SKM-1 treated with dmso at 0.1 percent for 144 hours (cell line): ENCODE measurements at regions not wholly inside any gene's neighbourhood (a gene's known extent, or its start where the extent isn't known, plus 50 kb on each side); places are given as distances from the start of the nearest gene placed in this dataset.

Source experiments
- DNase-seq: peaks from one replicate; lab custom pipeline; 2025; ENCODE audit not compliant: unreplicated experiment; lab: John Stamatoyannopoulos, UW

GRCh38 chr4:108371282-108371681 lies 202.6 kb upstream of the LEF1 start:
- DNase-seq, result no peak

DNA sequence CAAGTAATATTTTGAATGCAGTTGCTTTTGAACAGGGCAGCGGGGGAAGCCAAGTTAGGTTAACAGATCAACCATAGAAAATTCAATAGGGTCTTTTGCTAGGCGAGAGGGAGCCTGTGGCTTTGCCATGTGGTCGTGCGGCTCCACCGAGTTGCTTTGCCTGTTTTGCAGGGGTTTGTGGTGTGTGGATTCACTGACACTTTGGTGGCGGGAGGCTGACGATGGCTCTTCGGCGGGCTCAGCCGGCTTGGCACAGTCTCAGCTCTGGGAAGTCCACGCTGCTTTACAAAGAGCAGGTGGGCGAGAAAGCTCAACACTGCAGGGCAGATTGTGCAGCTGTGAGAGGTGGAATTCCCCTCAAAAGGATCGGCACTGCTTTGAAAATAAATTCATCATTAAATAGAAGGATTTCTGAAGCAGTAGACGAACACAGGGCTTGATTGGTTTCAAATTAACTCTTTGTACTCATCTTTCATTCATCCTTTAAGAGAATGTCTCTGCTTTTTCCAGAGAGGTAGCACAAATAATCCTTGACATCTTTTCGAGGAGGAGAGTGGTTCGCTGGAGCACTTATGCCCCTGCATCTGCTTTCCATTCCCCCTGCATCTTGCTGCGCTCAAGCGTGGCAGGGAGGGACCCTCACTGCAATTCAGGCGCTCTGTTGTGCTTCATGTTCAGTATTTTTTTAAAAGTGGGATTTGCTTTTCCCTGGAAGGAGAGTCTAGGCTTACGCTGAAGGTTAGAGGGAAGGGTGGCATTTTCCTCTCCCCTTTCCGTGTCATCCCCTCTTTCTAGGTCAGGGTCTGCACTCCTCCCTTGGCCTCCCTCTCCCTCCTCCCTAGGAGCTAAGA lies 201.8 kb upstream of the LEF1 start:
- DNase-seq, result no peak

- DNase-seq, result no peak
These were observed 200.4 kb upstream of the LEF1 start for GRCh38 chr4:108369035-108369655.

- DNase-seq, result no peak
These were observed 199.0 kb upstream of the LEF1 start for GRCh38 chr4:108367751-108368150.

DNA sequence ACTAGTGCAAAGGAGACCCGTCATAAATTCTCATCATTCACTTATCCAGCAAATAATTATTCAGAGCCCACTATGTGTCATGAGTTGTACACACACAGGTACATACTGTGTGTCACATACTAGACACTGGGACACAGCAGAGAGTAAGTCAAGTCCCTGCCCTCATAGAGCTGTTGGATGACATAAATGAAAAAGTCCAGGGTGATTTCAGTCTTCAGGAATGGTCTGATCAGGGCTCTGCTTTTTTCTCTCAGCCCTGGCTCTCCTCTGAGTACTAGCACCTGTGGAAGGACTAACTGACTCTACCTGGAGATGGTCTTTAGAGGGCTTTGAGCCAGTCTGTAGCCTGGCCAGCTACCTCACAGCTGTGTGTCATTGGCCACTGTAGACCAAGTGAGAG lies 198.0 kb upstream of the LEF1 start:
- no peak for DNase-seq

DNA sequence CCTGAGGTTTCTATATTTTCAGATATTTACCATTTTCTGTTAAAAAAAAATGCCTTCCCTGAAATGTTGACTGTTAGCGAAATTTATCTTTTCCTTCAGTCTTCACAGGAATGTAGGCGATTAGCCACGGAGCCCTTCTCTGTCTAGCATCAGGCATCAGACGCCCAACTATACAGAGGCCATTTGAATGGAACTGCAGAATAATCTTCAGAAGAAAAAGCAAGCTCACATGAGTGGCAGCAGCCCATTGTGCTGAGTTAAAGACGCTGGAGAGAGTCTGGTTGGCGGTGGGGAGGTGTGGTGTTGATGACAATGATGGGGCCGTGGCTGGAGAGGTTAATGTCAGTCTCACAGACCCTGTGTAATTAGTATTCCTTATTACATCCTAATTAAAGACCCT lies 196.8 kb upstream of the LEF1 start:
- DNase-seq, result no peak

DNA sequence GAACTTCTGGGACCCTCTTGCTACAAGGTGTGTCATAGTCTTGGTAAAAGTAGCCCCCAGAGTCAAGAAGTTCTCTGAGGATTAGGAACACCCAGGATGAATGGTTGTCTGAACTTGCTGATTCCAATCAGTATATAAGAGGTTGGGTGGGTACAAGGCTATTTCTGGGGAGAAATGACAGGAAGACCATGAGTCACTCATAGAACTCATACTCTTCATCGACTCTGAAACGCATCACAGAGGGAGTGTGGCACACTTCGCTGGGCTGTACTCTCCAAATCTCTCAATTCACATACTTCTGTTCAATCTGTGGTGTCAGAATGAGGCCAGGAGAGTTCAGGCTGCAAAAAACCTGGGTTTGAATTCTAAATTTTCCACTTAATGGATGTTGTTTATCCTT lies 193.2 kb upstream of the LEF1 start:
- no peak for DNase-seq

DNA sequence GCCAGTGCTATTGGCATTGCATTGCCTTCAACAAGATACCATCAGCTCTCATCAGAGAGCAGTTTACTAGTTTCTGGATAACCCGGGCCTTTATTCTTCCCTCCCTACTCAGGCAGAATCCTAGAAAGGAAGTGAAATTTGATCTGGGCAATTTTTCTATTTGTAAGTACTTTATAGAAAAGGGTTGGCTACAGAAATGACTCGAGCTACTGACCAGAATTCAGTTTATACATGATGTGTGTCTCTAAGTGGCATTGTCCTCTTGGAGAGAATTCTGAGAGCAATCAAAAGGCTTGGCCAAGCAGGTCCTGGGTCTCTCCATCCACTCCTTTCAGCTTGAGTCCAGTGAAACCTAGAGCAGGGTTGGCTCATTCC lies 192.7 kb upstream of the LEF1 start:
- DNase-seq, result no peak

DNA sequence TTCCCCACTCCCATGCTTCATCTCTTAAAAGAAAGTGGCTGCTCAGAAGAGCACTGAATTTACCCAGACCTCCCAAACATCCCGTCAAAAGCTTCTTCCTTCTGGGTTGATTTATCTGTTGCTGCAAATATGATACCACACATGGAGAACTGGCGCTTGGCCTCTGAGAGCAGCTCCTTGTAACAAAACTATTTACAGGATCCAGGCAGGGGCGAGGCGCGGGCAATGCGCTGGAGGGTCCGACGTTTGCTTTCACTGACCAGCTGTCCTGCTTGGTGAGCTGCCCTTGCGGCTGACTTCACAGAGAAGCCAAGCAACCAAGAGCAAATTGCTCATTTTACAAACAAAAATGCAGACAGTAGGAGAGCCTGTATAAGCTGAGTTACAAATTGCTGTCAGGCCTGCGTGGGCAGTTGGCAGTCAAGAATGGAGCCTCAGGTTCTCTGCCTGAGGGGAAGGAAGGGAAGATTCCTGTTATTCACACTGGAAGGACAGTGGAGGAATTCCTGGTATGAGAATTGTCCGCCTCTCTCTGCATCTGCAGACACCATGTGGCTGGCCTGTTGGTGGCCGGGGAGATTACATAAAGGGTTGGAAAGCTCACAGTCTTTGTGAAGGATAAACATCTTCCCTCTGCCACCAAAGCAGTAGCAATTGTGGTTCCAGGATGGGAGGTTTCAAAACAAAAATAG lies 192.2 kb upstream of the LEF1 start:
- no peak for DNase-seq

GRCh38 chr4:108359986-108360681 lies 191.4 kb upstream of the LEF1 start:
- no peak for DNase-seq

- DNase-seq, result no peak
These were observed 190.6 kb upstream of the LEF1 start for GRCh38 chr4:108359130-108359985.

DNA sequence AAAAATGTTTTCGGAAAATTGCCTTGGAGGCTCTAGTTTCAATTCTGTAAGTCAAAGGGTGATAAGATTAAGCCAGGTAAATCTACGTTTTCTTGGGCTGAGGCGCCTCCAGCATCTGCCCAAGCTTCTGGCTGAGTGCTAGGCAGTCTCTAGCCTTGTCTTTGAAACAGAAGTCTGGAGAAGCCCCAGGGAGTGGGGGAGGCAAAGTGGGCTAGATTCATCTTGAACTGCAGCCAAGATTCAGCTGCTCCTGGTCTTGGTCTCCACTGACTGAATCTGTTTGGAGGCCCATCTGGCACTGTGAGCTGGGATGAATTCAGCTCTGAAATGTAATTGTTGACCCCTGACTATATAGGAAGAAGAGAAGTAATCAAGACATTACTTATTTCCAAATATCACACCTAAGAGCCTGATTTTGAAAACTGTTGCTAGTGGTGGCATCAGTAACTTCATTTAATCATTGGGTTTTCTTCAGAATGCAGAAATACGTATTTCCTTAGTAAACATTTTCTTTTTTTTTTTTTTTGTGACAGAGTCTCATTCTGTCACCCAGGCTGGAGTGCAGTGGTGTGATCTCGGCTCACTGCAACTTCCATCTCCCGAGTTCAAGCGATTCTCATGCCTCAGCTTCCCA lies 187.3 kb upstream of the LEF1 start:
- DNase-seq, result no peak

DNA sequence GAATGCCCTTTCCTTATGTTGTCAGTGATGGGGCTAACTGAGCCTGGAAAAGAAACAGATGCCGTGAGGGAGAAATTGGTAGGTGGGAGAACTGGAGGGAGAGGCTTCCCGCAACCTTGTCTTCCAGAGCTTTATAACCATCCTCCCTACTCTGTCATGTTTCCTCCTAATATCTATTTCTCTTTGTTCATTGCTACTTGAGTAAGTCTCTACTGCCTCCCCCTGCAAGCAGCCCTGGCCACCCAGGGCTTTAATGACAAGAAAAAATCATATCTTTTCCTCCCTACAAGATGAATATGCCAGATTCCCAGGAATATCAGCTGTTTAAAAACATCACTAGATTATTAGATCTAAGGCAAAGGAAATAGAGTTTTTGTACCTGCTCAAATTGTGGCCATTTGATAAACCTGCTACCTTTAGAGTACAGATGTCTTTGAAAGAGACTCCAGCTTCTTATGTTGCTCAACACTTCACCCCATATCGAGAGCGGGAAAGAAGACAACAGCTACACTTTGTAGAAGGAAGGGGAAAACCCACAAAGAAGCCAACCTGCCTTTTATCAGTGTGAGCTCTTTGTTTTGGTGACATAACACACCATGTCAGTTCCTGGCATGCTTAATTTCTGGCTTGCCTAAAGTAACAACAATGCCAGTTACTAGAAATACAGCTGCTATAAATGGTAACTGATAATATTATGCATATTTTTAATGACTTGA lies 186.6 kb upstream of the LEF1 start:
- no peak for DNase-seq

DNA sequence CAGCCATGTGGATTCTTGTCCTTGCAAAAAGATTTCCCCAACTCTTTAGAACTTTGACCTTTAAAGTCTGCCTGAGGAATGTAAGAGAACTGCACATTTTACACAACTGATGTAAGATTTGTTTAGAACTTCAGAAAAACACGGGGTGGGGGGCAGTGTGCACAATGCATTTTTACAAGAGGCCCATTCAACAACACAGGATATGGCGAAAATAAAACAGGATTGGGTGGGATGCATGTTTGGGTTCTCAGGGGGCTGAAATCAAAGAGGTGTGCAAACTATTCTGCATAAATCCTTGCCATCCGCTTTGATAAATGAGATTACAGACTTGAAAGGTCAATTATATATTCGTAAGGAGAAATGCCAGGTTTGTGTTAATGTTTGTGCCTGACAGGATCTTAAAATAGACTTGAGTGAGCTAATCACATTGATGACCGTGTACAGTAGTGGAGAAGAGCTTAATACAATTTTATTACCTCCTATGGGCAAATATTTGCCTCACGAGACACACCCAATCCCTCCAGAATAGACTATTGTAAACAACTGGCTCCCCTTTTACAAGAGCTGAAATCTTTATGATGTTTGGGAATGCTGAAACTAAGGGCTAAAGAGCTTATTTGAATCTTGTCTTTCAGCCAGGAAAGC lies 184.1 kb upstream of the LEF1 start:
- DNase-seq, result no peak

- no peak for DNase-seq
These were observed 183.1 kb upstream of the LEF1 start for GRCh38 chr4:108351791-108352190.

DNA sequence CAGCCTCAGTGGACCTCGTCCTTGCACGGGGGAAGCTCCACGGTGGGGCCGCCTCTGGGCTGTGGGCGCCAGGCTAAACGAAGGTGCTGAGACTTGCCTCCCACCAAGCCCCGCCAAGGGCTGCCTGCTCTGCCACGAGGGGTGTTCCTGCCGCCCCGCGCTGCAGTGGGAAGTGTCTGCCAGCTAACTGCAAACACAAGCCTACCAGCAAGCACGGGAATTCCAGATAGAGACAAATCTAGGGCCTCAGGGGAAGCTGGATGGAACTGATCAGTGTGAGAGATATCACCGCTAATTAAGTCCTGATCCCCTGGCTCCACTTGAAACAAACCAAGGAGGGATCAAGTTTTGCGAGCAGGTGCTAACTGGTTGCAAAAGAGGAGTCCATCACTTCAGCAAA lies 181.6 kb upstream of the LEF1 start:
- no peak for DNase-seq

DNA sequence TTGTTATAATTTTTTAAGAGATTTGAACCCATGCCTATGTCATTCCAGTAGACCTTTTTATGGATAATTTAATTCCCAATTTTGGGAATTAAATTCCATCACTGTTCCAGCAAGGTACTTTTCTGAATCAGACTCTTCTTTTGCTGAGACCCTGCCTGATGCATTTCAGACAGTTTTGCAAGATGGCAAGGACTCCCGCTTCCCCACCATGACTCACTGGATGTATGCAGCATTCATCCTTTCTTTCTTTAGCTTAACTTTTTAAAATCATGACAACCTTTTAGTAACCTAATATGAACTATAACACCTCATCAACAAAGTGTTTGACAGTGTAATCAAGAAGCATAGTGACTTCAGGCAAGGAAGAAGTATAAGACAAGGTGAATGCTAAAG lies 178.1 kb upstream of the LEF1 start:
- no peak for DNase-seq

GRCh38 chr4:108345862-108346817 lies 177.4 kb upstream of the LEF1 start:
- DNase-seq, result no peak
